M059J (cell line): ENCODE measurements at regions not wholly inside any gene's neighbourhood (a gene's known extent, or its start where the extent isn't known, plus 50 kb on each side); places are given as distances from the start of the nearest gene placed in this dataset.

Source experiments
- DNase-seq: peaks from one replicate; pipeline ENCODE4 v3.0.0-alpha.2; 2012; ENCODE audit warnings: low read depth

DNA sequence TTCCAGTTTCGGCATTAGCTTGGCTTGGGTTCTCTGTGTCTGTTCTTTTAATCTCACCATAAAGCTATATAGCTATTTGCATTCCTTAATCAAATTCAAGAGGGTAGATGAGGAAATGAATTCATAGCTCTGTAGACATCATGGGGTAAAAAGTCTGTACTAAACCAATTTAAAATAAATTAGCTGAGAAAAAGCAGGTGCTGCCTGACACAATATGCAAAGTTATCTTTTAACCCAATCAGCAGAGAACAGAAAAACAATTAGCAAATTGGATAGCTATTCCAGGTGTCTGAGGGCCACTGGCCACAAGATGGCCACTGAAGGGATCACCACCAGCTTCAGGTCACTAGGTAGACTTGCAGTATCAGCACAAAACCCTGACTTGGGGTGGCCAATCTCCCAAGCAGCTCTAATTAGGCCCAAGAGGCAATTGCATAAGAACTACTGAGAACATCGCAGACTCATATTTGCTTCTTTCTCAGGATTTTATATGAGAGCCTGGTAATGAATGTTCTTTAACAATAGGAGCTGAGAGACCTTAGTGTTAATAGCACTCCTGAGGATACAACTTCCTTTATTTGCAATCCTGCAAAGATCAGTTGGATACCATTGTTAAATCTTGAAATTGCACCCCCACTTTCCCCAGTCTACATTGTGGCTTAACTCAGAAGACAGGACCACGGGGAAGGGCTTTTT, 494.3 kb downstream of the PDCD6IP start:
- DNase-seq = no peak

DNA sequence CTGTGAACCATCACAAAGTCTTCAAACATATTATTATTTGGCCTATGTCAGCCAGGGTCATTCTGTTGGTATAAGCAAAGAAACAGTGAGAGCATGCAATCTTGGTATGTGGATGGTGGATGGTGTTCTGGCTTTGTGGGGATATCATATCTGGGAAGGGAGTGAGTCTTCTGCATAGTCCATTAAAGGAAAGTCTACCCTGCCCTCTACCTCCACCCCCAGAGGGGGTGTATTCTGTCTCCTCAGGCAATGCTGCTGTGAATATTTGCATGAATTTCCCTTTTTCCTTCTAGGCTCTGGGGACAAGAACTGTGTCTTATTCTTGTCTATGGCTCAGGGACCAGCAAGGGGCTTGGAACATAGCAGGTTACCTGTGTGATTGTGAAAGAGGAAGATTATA, 495.8 kb downstream of the PDCD6IP start:
- no peak for DNase-seq

DNA sequence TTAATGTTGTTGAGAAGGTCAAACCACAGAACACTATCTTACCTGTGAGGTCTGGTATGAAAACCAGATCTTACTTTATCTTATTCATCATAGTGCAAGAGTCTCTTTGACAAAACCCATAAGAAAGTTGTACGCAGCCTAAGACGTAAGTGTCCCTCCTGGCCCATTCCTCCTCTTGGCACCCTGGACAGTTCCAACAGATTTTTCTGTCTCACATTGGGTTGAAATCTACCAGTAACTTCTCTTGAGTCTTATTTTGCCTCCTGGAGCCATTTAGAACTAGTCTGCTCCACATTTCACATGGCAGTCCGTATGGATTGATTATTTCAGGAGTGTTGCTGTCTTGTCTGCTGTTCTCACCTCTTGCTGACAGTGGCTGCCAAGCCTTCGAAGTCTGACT, 498.4 kb downstream of the PDCD6IP start:
- DNase-seq = no peak

DNA sequence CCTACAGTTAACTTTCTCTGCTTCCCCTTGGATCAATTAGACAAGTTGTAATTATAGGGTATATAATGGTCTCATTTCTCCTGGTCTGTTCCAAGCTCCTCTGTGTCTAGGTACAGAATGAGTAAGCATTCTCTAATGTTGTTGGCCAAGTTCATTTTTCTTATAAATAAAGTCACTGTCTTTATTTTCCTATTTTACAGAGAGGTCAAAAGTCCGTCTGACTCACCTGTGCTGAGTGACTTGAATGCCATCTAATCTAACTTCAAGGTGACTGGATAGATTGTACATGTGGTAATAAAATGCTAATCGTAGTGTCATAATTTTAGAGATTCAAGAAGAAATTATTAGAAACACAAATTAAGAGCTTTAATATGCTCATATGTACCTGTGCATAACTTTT, 500.2 kb downstream of the PDCD6IP start:
- DNase-seq = no peak

DNA sequence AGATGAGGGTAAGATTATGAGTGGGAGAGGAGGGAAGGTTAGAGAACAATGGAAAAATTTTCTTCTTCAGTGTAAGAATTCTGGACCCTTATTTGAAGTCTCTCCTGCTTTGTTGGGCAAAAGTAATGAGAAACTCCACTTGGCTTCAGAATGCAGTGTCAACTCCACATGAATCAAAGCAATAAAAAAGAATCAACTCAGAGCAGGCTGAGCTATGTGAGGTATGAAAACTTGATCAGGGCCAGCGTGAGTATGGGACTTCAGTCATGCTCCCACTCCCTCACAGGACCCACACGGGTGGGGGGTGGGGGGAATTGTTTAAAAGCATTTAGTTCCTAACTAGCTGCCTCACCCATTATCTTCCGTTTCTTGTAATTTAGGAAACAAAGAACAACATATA, 502.2 kb downstream of the PDCD6IP start:
- no peak for DNase-seq

DNA sequence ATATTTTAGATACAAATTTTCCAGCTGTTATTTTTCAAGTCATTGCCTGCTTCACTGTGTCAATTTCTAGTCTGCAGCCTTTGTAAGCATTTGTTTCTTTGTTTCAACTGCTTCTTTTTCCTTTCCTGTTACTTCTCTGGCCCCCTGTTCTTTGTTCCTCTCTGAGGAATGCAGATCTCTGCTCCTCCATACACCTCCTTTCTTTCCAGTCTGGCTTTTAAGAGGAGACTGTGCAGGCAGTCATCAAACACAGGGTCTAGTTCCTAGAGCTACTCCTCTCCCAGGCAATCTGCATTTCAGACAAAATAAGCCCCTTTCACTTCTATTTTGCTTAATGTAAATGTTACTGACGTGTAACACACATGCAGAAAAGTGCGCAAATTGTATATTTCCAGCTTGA, 502.9 kb downstream of the PDCD6IP start:
- no peak for DNase-seq

DNA sequence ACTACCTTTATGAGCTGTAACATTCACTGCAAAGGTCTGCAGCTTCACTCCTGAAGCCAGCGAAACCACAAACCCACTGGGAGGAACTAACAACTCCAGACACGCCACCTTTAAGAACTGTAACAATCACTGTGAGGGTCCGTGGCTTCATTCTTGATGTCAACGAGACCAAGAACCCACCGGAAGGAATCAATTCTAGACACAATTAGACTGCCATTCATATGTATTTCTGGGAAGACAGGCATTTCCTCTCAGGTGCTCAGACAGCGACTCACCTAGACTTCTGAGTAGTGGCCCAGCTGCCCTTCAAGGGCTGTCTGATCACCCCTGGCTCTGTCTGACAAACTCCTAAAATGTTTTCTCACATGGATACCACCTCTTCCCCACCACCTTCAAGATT, 506.8 kb downstream of the PDCD6IP start:
- DNase-seq = no peak

DNA sequence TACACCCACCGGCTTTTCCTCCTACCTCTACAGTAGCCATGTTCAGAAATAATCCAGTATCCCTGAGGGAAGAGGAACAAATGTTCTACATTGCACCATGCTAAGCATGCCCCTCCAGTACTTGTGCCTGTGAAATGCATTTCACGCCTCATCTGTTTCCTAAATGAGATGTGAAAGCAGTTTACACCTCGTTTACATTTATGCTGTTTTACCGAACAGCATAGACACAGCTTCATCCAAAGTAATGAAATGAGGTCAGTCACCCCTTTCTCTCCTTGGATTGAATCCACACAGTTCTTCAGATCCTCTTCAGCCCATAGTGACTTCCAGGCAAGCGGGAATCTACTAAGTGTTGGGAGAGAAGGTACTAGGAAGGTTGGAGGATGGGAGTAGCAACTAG, 514.3 kb downstream of the PDCD6IP start:
- no peak for DNase-seq

DNA sequence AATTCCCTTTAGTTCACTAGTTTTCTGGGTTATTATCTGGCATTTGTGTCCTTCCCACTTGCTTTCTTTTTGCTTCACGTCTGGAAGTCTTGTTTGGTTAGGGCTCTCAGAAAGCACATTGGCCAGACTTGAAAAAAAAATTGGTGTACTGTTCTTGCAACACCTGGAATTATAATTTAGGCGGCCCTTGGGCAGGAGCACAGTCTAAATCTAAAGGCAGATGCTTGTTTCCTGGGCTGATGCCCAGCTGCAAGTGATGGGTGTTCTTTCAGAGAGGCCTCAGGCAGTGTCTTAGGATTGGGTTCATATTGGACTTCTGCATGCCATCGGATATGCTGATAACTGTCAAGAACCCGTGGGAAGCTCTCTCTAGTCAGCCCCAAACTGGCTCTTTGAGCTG, 521.5 kb downstream of the PDCD6IP start:
- DNase-seq = no peak

DNA sequence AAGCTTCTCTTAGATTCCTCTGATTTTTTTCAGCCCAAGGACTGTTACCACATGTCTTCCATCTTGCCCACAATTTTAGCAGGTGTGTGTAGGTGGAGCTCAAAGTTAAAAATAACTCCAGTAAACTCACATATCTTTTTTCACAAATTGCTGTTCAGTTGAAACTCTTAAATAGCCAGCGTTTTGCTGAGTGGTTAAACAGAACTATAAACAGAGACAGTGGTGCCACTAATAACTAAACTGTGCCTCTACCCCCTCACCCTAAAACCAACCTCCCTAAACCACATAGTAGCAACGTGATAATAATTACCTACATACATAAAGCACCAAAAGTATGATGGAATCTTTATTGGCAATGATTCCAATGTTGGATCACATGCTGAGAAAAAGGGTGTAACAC, 525.1 kb downstream of the PDCD6IP start:
- no peak for DNase-seq

DNA sequence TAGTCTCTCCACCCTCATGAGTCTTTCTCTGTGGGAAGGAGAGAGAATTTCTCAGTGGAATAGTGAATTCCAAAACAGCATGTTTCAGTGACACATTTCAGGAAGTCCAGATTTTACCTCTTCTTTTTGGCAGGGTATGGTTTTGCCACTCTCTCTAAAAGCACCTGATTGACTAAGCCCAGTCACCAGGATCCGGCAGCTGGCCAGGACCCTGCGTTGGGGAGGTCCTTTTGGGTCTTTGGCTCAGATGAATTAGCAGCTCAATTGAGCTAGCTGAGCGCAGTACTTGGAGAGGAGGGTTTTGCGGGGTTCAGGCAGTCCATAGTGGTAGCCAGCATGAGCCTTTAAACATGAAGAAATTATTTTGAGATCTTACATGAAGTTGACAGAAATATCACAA, 548.2 kb downstream of the PDCD6IP start:
- DNase-seq = no peak

DNA sequence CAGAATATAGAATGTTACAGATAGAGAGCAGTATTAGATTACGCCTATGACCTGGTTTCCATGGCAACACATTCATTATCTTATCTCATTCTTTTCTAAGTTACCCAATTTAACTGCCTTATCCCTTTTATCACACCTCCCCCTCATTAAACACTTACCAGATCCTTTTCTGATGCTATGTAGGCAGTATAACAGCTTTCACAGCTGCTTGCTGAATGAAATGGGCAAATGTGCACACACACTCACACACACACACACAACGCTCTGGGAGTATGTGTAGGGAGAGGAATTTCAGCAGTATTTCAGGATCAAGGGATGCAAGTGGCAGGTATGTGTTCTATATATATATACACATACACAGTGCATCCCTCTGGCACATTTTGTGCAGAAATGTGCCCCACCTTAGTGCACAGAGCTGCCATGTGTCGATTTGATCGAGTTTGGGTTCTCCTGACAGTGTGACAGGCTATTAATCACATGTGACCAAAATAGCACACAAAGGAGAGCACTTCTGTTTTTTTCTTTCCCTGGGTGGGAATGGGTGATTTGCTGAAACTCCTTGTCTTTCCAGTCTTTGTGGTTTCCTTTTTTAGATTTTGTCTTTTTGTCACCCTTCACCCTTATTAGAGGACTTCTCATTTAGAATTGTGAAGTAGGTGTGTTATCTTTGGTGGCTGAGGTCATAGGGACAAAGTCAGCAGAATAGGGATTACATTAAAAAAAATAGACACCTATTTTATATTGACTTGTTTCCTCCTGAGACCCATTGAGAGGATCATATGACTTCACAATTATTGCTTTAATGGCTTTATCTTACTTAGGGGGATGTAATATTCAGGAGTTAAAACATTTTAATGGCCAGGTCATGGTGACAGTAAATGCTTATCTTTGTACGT, 553.7 kb downstream of the PDCD6IP start:
- no peak for DNase-seq

DNA sequence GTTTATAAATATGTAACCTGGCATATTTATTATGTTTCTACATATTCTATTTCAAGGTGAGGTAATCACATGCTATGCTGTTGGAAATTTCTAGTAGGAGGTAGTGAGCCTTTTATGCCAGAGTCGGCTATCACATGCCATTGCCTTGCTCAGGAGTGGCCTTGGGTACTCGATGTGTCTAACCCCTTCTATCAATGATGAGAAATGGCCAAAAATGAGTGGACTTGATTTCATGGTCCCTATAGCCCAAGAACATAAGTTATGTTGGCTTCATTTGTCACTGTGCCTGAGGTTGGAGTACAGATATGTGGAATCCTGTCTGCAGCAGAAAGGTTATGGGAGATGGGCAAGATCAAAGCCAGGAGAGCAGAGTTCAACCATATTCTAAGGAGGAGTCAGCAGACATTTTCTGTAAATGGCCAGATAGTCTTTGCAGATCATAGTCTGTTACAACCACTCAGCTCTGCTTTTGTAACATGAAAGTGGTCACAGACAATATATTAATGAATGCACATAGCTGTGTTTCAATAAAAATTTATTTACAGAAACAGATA, 554.4 kb downstream of the PDCD6IP start:
- DNase-seq = no peak

DNA sequence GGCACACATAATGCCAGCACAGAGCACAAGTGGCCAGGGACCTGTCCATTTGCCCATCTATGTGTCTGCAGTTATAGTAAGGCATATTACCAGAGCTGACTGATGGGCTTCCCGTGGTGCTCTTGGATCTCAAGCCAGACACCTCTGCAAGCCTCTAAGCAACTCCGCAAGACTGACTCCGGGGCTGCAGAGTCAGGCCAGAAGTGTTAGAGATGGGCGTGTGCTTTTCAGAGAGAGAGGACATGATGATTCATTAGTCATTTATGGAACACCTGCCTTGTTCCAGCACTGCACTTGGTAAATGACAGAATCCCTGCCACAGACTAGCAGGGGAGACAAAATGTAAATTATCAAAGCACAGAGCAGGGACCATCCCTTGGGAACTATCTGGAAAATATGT, 559.0 kb downstream of the PDCD6IP start:
- no peak for DNase-seq

DNA sequence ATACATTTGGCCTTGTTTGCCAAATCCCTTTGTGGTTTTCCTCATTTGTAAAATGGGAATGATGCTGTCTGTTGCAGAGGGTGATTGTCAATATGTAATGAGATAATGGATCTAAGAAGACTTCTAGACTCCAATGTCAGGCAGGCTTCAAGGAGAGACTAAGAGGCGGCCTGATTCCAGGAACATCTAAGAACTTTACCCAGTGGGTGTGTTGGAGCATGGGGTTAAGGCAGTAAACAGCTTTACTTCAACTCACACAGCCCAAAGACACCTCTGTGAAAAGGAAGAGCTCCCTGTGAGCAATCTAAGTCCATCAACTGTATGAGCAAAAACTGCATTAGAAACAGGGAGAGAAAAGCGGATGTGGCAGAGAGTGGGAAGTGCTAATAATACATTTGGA, 560.6 kb downstream of the PDCD6IP start:
- no peak for DNase-seq

DNA sequence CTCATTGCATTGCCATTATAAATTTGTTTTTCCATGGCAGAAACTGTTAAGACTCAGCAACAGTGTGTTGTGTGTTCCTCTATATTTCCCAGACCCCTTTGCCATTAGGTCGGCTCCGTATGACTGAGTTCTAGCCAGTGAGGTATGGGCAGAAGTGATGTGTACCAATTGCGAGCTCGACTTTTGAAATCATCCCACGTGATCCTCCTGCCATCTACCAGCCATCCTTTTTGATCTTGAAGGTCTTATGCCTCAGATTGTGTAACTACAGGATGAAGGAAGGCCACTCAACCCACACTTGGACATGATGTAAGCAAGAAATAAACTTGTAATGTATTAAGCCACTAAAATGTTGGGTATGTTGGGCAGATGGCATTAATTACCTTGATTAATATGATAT, 562.3 kb downstream of the PDCD6IP start:
- no peak for DNase-seq

DNA sequence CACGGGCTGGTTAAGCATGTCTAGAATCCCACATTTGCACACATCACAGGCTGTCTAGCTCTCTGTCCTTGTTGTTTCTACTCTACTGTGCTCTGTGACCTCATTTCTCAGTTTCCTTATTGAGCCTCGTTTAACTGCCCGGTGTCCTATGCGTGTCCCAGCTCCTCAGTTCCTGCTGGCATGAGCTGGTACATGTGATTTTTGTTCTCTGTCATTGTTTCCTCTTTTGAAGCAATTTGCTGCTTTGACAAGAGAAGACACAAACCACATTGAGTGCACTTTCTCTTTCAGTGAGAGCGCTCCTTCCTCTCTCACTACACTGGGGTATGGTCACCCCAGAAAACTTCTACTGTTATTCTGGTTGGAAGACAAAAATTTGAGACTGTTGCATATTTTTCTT, 563.5 kb downstream of the PDCD6IP start:
- DNase-seq = no peak

DNA sequence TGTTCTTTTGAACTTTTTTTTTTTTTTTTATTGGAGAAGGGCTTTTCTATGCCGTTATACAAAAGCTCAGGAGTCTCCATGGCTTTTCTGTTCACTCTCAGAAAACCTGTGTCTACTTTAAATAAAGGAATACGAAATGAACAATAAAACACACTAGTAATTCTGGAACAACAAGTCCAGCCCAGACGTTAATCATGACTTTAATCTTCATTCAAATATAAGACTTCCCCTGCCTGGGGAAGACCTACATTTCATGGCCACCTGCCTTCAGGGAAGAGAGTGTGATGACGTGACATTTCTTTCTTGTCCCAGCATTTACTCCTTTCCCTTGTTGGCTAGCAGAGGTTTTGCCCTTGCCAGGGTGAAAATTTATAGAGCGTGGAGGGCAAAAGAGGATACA, 564.5 kb downstream of the PDCD6IP start:
- no peak for DNase-seq

DNA sequence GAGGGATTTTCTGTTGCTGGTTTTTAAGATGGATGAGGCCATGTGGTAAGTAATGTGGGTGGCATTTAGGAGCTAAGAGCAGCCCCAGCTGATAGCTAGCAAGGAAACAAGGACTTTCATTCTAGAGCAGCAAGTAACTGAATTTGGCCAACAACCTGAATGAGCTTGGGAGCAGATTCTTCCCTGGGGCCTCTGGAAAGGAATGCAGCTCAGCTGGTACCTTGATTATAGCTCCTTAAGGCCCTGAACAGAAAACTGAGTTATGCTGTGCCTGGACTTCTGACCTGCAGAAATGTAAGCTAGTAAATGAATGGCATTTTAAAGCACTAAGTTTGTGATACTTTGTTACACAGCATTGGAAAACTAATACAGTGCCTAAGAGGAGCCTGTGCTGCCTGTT, 565.5 kb downstream of the PDCD6IP start:
- DNase-seq = no peak

DNA sequence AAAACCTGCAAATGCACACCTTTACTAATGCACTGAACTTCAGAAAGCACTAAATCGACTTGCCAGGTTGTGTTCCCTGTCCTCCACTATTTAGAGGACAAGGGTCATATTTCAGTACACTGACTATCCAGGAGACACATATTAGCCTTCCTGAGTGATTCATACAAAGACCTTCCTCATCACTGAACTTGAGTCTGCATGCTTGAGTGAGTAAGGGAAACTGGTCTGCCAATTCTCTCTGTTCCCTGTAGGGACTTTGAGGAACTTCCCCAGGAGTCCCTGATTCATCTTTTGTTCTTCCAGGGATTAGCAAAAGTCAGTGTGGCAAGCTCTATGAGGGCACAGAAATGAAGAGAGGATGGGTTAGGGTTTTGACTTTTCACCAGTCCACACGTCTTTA, 565.9 kb downstream of the PDCD6IP start:
- DNase-seq = no peak

DNA sequence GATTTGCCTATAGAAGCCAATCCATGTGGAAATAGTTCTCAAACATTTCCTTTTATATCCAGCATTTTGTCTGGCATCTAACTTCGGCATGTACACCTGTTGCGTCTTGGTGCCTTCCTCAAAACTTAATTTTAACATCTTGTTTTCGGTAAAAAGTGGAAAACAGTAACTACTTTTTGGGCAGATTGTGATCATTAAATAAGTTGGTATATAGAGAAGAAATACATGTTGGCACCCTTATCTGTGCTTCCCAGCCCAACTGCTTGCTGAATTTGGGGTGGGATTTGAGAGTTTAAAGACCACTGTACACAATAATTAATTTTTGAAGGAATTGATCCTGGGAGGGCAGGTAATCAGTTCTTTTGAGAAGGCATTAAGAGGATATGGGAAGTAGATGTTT, 566.8 kb downstream of the PDCD6IP start:
- no peak for DNase-seq

DNA sequence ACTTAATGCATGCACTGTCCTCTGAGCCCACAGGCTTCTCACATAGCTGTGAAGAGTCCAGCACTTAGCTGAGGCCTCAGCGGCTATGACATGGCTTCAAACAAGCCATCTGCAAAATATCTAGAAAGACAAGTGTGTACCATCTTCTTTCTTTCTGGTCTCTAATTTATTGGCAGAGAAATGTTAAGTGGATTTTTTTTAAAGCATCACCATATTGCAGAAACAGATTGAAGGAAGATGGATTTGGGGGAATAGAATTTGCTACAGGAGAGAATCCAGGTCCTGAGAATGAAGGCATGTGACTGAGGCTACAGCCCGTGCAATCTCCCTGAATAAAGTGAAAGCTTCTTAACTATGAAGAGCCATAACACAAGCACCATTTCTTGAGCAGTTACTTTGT, 567.3 kb downstream of the PDCD6IP start:
- DNase-seq = no peak

DNA sequence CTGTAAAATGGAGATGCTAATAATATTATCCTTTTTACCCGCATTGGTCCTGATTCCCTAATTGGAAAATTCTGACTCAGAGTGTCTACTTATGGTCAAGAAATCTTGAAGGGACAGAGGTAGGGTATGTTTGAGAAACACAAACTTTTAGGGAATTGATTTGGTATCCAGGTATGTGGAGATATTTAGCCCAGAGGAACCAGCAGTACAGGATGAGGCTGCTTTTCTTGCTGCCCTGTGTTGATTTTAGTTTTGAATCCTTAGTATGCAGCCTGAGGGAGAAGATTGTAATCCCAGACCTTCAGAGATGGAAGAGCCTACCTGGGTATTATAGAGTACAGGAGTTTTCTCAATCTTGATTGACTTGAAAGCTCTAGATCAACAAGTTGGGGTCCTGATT, 569.1 kb downstream of the PDCD6IP start:
- no peak for DNase-seq
